Endothelial cell (in vitro differentiated cells): ENCODE measurements at regions not wholly inside any gene's neighbourhood (a gene's known extent, or its start where the extent isn't known, plus 50 kb on each side); places are given as distances from the start of the nearest gene placed in this dataset.

Experiments used
- DNase-seq: peaks from one replicate; pipeline ENCODE4 v3.0.0; 2021; ENCODE audit warnings: low spot score
- H3K27ac Mint-ChIP-seq: one replicate; pipeline ENCODE4 v1.8.0; 2021; ENCODE audit warnings: mixed read lengths, inconsistent platforms; ENCODE audit not compliant: unreplicated experiment
- H3K27me3 Mint-ChIP-seq: one replicate; pipeline ENCODE4 v1.8.0; 2021; ENCODE audit warnings: mild to moderate bottlenecking, moderate library complexity, mixed read lengths, inconsistent platforms; ENCODE audit not compliant: unreplicated experiment
- H3K36me3 Mint-ChIP-seq: one replicate; pipeline ENCODE4 v1.8.0; 2021; ENCODE audit warnings: mild to moderate bottlenecking, low read depth, mixed read lengths, inconsistent platforms; ENCODE audit not compliant: unreplicated experiment
- H3K4me1 Mint-ChIP-seq: one replicate; pipeline ENCODE4 v1.8.0; 2021; ENCODE audit warnings: mild to moderate bottlenecking, mixed read lengths, inconsistent platforms; ENCODE audit not compliant: unreplicated experiment
- H3K4me3 Mint-ChIP-seq: one replicate; pipeline ENCODE4 v1.8.0; 2021; ENCODE audit warnings: mild to moderate bottlenecking, mixed read lengths, inconsistent platforms; ENCODE audit not compliant: unreplicated experiment
- H3K9me3 Mint-ChIP-seq: one replicate; pipeline ENCODE4 v1.8.0; 2021; ENCODE audit warnings: mixed read lengths, inconsistent platforms; ENCODE audit not compliant: unreplicated experiment
- CTCF ChIP-seq: fragments of 200-600 bp; sonication (generic); IDR thresholded peaks from one replicate; pipeline ENCODE4 v1.5.0; 2021; ENCODE audit warnings: antibody characterized with exemption; ENCODE audit not compliant: unreplicated experiment

GRCh38 chr3:139251529-139251928 is 92.3 kb upstream of the MRPS22 start:
- Mint-ChIP-seq H3K36me3 (no peaks in the 10 kb centered on the region), H3K9me3 (no peaks in the 10 kb centered on the region), H3K4me1 (no peaks in the 10 kb centered on the region), H3K27ac (no peak overlapping the region), H3K27me3 (no peaks in the 10 kb centered on the region), H3K4me3 (no peak overlapping the region)
- DNase-seq = no peak
- no peak for TF ChIP-seq CTCF

GRCh38 chr3:139252719-139253118 is 91.1 kb upstream of the MRPS22 start:
- no peak for TF ChIP-seq CTCF
- Mint-ChIP-seq H3K9me3 (no peaks in the 10 kb centered on the region), H3K4me1 (no peaks in the 10 kb centered on the region), H3K36me3 (no peaks in the 10 kb centered on the region), H3K4me3 (no peak overlapping the region), H3K27ac (no peak overlapping the region), H3K27me3 (no peaks in the 10 kb centered on the region)
- DNase-seq = no peak

- Mint-ChIP-seq H3K27me3 (no peaks in the 10 kb centered on the region), H3K27ac (no peak overlapping the region), H3K9me3 (no peaks in the 10 kb centered on the region), H3K4me1 (peaks cover 6% of the 10 kb centered on the region), H3K4me3 (no peak overlapping the region), H3K36me3 (no peaks in the 10 kb centered on the region)
- DNase-seq = no peak
- no peak for TF ChIP-seq CTCF
Observed at GRCh38 chr3:139258276-139258675, 85.5 kb upstream of the MRPS22 start.

- Mint-ChIP-seq H3K4me3 (no peak overlapping the region), H3K27me3 (no peaks in the 10 kb centered on the region), H3K4me1 (peaks cover 6% of the 10 kb centered on the region), H3K9me3 (no peaks in the 10 kb centered on the region), H3K36me3 (no peaks in the 10 kb centered on the region), H3K27ac (no peak overlapping the region)
- TF ChIP-seq CTCF = no peak
- DNase-seq = no peak
Observed at GRCh38 chr3:139259398-139259797, 84.4 kb upstream of the MRPS22 start.

GRCh38 chr3:139260041-139260486 is 83.8 kb upstream of the MRPS22 start:
- no peak for DNase-seq
- no peak for TF ChIP-seq CTCF
- Mint-ChIP-seq H3K4me1 (peaks cover 6% of the 10 kb centered on the region), H3K27me3 (no peaks in the 10 kb centered on the region), H3K4me3 (no peak overlapping the region), H3K9me3 (no peaks in the 10 kb centered on the region), H3K36me3 (no peaks in the 10 kb centered on the region), H3K27ac (no peak overlapping the region)
